ENCODE measurements at regions not wholly inside any gene's neighbourhood (a gene's known extent, or its start where the extent isn't known, plus 50 kb on each side); places are given as distances from the start of the nearest gene placed in this dataset.
"Not testable (repeated sequence)": the region's sequence is repeated elsewhere in the genome, so short reads cannot be mapped to it uniquely, and the experiment has no call there.

DNA sequence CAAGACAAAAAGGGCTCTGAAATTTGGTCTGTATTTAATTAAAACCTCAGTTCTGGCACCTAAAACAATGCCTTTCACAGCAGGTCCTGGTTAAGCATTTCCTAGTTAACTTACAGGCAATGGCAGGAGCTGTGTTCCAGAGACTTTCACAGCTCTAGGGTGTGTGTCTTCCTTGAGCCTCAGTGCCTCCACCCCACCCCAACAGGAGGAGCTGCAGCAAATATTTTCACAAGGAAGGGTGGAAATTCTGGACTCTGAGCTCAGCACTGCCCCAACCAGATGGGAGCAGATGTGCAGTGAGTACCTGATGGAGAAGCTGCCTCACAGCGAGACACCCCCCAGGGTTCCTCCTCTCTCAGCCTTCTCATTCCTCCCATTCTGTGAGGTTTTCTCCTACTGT, 106.3 kb upstream of the SPATA12 start:
- no peak for DNase-seq

DNA sequence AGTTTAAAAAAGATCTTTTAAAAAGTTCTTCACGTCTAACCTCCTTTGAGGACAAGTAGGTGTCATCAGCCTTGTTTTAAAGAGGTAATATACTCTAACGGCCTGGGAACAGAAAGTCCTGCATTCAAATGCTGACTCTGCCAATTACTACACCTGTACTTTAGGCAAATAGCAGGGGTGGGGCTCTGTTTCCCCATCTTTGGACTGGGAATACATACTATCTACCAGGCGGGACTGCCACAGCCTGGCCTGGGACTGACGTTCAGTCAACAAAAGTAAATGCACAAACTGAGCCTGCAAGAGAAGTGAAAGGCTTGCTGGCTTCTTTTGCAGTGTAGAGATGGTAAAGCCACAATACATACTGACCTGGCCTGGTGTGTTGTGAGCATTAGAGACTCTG, 107.6 kb upstream of the SPATA12 start:
- DNase-seq = no peak

DNA sequence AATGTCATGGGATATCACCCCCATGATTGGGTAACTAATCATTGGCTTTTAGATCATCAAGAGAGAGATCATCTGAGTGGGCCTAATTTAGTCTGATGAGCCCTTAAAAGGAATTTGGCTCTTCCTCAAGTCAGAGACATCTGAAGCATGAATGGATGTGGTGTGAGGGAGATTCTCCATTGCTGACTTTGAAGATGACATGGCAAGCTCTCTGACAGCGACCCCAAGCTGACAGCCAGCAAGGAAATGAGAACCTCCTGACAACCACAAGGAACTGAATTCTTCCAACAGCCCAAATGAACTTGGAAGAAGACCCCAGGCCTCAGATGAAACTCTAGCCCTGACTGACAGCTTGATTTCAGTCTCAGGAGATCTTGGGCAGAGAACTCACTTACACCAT, 108.4 kb upstream of the SPATA12 start:
- DNase-seq = no peak

DNA sequence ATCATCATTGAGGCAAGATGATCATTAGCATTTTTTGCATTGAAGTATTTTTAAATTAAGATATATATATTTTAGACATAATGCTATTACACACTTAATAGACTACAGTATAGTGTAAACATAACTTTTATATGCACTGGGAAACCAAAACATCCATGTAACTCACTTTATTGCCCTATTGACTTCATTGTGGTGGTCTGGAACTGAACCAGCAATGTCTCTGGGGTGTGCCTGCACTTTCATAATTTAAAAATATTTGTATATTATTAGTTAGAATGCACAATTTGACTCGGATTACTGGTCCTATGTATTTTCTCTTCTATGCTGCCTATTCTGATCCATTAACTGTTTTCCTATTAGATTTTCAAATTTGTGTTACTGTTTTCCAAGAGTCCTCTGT, 109.1 kb upstream of the SPATA12 start:
- DNase-seq = no peak

DNA sequence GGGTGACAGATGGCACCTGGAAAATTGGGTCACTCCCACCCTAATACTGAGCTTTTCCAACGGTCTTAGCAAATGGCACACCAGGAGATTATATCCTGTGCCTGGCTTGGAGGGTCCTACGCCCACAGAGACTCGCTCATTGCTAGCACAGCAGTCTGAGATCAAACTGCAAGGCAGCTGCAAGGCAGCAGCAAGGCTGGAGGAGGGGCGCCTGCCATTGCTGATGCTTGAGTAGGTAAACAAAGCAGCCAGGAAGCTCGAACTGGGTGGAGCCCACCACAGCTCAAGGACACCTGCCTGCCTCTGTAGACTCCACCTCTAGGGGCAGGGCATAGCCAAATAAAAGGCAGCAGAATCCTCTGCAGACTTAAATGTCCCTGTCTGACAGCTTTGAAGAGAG, 115.1 kb upstream of the SPATA12 start:
- not testable (repeated sequence) for DNase-seq

DNA sequence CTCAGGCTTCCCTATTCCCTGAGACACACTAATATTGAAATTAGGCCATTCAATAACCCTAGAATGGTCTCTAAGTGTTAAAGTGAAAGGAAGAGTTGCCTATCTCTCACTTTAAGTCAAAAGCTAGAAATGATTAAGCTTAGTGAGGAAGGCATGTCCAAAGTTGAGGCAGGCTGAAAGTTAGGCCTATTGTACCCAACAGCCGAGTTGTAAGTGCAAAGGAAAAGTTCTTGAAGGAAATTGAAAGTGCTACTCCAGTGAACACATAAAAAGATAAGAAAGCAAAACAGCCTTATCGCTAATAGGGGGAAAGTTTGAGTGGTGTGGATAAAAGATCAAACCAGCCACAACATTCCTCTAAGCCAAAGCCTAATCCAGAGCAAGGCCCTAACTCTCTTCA, 117.9 kb upstream of the SPATA12 start:
- DNase-seq = no peak

DNA sequence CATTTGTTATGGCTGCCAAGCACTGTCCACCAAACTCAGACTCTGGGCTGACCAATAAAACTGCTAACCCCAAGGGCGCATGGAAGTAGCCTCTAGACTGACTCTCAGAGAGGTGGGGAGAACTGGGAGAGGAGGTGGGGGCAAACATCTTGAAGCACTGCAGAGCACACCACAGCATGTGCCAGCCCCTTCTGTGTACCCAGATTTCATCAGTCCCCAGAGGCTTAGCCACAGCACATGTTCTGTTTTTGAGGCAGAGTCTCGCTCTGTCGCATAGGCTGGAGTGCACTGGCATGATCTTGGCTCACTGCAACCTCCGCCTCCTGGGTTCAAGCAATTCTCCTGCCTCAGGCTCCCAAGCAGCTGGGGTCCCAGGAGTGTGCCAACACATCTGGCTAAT, 119.5 kb upstream of the SPATA12 start:
- DNase-seq = peak; percentile 46 to 69

DNA sequence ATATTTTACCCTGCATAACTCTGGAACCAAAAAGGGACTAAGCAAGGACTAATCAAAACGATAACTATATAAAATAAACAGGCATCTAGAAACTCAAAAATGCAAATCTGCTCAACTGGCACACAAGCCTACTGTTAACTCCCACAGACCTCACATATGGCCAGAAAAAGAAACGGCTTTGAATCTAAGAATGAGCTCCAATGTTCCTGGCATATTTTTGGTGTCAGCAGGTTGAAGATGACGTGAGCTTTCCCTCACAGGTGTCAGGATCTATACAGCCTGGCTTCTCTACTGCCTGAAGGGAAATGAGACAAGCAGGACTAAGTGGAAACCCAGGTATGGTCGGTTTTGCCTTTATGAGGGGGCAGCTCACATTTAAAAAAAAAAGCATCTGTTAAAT, 120.1 kb upstream of the SPATA12 start:
- peak in 1 of 2 experiments; percentile 17 for DNase-seq

DNA sequence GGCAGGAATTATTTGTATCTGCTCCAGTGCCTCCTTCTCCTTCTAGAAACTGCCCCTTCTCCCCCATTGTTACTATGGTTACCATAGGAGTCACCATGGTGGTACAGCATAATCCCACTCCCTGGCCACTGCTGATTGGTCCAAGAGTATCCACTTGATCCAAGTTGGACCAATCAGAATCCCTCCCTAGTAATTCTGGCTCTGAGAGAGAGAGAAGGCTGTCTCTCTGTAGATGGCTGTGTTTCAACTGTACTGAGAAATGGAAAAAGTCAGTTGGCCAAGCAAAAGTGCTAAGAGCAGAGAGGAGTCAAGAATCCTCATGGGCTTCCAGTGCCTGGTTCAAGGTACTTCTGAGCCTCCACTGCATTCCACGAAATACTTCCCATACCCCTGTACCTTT, 120.6 kb upstream of the SPATA12 start:
- DNase-seq = peak; percentile 70 to 95

DNA sequence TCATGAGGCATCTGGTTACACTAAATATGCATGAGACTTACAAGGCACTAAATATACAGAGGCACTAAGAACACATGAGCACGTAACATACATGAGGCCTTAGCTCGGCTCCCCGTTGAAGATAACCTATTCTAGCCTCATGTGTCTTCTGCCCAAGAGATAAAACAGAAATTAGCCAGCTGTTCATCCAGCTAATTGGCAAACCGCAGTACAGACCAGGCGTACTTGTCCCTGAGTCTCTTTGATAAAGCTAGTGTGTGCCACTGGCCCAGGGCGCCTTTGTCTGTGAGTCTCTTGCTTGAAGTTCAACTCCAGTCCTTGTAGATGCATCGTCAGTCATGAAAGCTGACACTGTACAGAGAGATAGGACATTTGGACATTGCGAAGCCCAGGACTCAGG, 121.9 kb upstream of the SPATA12 start:
- DNase-seq = no peak

DNA sequence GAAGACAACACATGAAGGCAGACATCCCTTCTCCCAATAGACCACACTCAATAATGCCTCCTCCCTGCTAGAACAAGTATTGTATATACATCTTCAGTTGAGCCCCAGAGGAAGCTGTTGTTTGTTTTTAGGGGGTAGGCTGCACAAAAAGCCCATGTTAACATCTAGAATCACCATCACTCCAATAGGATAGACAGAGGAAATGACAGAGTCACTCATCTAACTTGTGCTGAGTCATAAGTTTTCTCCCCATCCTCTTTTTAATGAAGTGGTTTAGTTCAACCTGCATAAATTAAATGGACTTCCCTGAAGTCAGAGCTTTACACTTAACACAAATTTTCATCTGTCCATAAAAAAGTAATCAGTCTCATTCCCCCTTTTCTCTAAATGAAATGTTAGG, 122.9 kb upstream of the SPATA12 start:
- no peak for DNase-seq

DNA sequence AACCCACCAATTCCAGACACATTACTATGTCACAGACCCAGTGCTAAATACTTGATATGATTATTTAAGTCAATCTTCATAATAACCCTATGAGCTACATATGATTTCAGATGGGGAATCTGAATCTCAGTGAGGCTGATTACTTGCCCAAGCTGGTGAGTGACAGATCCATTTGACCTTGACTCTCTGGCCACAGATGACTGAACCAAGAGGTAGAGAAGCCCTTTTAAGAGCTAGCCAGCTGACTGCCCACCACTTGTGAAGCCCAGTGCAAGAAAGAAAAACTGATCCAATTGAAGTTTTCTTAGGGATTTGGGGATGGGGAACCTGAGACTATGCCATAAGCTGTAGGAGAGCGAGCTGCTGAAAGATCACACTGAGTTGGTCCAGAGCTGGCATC, 124.7 kb upstream of the SPATA12 start:
- no peak for DNase-seq

DNA sequence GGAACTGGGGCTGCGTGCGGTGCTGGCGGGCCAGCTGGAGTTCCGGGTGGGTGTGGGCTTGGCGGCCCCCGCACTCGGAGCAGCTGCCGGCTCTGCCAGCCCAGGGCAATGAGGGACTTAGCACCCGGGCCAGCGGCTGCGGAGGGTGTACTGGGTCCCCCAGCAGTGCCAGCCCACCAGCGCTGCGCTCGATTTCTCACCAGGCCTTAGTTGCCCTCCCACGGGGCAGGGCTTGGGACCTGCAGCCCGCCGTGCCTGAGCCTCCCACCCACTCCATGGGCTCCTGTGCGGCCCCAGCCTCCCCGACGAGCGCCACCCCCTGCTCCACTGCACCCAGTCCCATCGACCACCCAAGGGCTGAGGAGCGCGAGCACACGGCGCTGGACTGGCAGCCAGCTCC, 126.0 kb upstream of the SPATA12 start:
- DNase-seq = not testable (repeated sequence)

DNA sequence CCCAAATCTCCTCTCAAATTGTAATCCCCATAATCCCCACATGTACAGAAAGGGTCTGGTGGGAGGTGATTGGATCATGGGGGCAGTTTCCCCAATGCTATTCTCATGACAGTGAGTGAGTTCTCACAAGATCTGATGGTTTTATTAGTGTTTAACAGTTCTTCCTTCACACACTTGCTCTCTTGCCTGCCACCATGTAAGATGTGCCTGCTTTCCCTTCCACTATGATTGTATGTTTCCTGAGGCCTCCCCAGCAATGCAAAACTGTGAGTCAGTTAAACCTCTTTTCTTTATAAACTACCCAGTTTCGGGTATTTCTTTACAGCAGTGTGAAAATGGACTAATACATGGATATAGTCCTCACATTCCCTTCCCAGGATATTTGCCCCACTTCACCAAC, 126.7 kb upstream of the SPATA12 start:
- DNase-seq = no peak

DNA sequence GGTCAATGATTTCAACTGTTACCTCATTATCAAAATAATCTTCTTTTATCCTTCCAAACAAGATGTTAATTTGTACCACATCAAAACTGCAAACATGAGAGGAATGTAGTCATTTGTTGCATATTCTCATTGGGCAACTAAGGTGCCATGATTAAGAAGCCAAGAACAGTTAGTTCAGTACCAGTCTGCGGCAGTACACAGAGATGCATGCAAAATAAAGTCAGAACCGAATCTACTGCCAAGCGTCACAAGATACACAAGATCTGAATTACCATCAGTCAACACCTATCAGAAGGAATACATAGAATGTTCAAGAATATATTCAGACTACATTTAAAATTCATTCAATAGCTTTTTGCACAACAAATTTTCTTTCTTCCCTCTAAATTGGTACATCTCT, 127.6 kb upstream of the SPATA12 start:
- no peak for DNase-seq

DNA sequence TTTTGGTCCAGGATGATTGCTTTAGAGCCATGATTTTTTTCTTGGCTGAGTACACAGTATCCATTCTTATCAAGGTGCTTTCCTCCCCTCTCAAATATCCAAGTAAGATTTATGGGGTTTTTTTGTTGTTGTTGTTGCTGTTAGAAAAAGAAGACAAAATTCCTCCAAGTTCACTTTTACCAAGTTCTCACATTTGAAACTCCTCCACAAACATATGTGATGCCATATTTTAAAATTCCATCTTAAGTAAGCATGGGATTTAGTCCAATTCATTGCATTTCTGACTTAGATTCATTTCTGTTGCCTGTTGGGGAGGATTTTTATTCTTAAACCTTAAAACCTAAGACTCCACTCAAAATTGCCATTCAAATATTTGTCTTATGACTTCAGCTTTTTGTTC, 128.6 kb upstream of the SPATA12 start:
- DNase-seq = no peak

DNA sequence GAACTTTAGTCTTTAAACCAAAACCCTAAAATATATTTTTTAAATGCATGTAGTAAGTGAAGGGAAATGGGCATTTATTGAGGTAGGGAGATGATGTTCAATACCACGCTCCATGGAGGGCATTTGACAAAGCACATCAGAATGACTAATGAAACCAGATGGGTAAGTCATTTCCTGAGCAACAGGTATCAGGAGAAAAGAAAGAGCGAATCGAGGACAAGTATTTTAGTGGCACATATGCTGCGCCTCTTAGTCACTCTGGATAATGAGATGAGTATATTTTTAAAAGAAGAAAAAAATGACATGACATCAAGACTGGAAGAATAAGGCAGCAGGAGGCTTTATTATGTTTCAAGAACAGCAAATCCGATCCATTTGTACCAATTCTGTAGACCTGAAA, 129.0 kb upstream of the ARHGEF3 start:
- no peak for DNase-seq

DNA sequence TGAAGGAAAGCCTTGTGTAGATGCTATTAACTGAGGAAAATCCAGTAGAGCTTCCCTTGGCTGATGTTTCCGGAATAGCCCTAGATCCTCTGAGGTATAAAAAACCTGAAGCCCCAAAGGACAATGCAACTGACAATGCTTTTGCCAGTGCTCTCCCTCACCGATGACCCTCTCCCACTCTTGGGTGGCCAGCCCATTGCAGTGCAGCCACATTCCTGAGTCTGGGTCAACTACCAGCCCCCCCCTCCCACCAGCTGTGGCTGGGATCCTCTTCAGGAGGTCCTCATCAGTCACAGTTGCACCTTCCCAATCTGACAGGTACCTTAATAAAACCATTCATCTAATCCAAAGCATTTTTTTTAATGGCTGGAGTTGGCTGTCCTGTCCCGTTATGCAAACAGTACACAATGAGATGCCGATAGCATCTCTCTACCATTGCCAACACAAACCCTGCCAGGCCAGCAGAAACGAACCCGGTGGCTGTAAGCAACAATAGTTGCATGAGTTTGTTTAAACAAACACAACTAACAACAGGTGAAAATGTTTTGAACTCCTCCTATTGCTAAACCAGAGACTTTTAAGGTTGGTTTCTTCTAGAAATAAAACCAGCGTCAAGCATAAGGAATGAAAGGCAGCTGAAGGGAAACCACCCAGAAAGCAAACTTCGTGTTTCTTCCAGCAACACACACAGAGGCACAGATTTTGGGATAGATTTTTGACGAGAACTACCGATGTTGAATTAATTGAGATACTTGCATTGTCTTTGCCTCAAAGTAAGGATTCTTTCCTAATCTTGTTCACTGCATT, 128.3 kb upstream of the ARHGEF3 start:
- no peak for DNase-seq

DNA sequence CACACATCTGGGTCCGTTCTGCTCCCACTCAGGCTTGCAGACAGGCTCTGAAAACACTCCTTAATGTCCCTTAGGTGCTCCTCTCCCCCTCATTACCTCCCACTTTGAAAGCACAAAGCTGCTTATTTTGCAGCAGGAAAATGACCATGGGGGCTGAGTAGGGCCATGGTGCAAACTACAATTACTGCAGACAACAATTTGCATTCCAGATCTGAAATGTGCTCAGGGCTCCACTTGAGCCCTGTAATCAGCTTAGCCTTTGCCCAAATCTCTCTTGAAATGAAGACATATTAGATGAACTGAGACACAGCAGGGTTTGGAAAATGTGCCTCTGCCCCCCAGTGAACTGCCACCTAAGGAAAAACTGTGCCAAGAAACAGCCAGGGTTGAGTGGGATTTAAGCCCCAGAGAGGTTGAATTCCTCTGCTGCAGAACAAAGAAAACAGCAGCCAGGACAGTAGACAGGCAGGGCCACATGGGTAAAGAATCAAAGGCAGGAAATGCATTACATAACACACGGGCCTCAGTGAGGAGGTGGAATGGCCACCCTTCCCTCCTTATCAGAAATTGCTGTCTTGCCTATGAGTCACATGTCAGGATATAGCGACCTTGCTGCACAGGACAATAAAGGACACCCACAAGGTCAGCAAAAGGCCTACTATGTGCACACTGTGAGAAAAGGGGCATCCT, 126.8 kb upstream of the ARHGEF3 start:
- DNase-seq = peak; percentile 61 to 80

DNA sequence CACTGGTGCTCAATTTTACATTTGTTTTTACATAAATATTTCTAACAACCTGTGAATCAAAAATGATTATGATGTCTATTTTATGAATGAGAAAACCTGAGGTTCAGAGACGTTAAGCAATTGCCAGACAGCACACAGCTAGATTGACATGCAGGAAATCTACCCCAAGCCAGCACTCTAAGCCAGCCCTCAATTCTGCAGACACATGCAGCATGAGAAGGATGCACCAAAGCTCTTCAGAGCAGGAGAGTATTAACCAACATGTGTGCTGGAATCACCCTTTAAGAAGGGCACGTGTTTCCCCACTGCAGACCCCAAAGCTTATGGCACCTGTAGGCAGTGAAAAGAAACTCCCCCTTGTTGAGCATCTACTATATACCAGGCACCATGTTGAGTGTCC, 126.1 kb upstream of the ARHGEF3 start:
- no peak for DNase-seq

DNA sequence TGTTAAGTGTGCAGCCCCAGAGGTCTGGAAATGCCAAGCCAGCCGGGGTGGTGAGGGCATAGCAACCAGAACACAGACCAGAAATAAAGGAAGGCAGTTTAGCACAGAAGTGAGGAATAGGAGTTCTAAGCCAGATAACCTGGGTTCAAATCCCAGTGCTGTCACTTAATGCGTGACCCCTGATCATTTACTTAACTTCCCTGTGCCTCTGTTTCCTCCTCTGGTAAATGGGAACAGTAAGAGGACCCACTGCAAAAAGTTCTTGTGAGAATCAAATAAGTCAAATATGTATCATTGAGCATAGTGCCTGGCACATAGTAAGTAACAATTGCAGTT, 125.2 kb upstream of the ARHGEF3 start:
- DNase-seq = no peak

DNA sequence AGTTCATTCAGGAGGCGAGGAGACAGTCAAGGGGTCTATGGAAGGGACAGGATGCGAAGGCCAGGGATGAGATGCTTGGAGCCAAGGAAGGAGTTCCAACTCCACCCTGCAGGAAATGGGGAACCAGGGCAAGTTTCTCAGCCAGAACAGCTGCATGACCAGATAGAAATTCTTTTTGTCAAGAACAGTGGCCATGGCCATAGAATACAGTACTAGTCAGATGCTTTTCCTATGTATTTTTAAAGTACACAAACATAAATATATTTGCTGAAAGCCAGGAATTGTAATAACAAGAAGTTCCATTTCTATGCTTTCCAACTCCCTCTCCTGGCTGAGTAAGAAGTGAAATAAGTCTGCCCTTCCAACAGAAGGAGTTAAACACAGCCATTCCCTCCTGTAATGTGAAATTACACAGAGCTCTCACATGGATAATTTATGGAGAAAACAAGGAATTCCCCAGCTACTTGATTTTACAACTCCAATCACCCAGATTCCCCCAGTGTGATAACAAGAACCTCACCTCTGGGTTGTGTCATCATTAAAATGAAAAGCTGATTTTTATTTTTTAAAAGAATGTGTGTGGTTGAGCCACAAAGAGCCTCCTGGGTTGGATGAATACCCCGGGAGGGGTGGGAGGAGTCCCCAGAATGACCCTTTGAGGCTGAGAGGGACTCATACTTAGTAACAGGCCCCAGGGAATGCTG, 124.6 kb upstream of the ARHGEF3 start:
- DNase-seq = no peak

DNA sequence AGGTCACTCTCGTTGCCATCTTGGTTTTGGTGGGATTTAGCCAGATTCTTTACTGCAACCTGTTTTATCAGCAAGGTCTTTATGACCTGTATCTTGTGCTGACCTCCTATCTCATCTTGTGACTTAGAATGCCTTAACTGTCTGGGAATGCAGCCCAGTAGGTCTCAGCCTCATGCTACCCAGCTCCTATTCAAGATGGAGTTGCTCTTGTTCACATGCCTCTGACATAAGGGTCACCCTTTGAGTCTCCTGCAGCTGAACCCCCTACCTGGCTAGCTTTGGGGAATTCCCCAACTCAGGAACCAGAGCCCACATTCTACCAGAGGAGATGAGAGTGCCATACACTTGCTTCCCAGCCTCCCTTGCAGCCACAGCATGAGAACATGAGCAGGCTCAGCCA, 123.0 kb upstream of the ARHGEF3 start:
- not testable (repeated sequence) for DNase-seq

DNA sequence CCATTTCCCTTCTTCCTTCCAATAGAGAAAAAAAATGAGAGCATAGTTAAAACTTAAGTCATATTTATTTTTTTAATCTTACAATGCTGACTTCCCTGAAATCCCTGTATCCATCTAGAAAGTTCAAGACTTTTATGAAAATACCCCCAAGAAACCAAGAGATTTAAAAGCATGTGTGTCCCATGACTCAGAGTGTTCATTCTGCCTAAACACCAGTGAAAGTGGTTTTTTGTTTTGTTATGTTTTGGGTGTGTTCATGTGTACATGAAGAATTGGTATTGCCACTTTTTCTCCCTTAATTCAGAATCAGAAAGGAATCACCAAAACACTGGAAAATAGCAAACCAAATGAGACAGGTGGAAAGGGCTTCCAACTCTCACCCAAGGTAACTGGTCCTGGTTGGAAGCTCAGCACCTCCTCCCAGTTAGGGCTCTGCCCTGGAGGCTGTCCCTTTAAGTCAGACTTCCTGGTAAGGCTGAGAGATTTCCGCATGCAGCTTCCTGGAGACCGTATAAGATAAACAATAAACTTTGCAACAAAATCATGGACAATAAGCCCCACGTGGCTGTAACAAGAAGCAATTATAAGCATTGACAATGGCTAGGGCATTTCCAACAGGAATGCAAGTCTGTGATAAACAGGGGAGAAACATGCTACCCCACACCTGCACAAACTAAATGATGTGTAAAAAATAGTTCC, 121.9 kb upstream of the ARHGEF3 start:
- DNase-seq = no peak

Measured in NCI-H524 (cell line).